HepG2 (cell line): ENCODE measurements at regions not wholly inside any gene's neighbourhood (a gene's known extent, or its start where the extent isn't known, plus 50 kb on each side); places are given as distances from the start of the nearest gene placed in this dataset.

ENCODE experiments used
- CTCF ChIP-seq: sonication (generic); formaldehyde crosslinking; IDR thresholded peaks from 2 replicates; pipeline ENCODE4 v1.5.0; 2020; ENCODE audit warnings: mild to moderate bottlenecking, missing genetic modification reagents, moderate library complexity
- EED ChIP-seq: sonication (generic); formaldehyde crosslinking; IDR thresholded peaks from 2 replicates; pipeline ENCODE4 v1.5.0; 2020; ENCODE audit warnings: mild to moderate bottlenecking, missing genetic modification reagents
- ELF1 ChIP-seq: sonication (generic); formaldehyde crosslinking; IDR thresholded peaks from 2 replicates; pipeline ENCODE4 v1.4.0; 2020; ENCODE audit warnings: missing genetic modification reagents
- FOXJ3 ChIP-seq: sonication (generic); formaldehyde crosslinking; IDR thresholded peaks from 2 replicates; pipeline ENCODE4 v1.4.0; 2020; ENCODE audit warnings: missing genetic modification reagents, mild to moderate bottlenecking, borderline replicate concordance
- KDM5A ChIP-seq: fragments of 200-600 bp; sonication (generic); IDR thresholded peaks from 2 replicates; pipeline ENCODE4 v1.7.0; 2018; ENCODE audit warnings: antibody characterized with exemption, mild to moderate bottlenecking, low read length, borderline replicate concordance
- POLR2A ChIP-seq, 2 experiments: IDR thresholded peaks; 2 replicates each; pipeline ENCODE4 v1.6.1; 2011; ENCODE audit warnings: low read depth in 2 of 2, low read length in 2 of 2, mild to moderate bottlenecking in 1 of 2, moderate library complexity in 1 of 2; ENCODE audit not compliant: insufficient read depth in 1 of 2
- SKI ChIP-seq: fragments of 450-650 bp; IDR thresholded peaks from one replicate; pipeline ENCODE4 v1.6.1; 2018; ENCODE audit warnings: mild to moderate bottlenecking; ENCODE audit not compliant: partially characterized antibody
- STAG1 ChIP-seq: sonication (generic); formaldehyde crosslinking; IDR thresholded peaks from 2 replicates; pipeline ENCODE4 v1.4.0; 2020; ENCODE audit warnings: missing genetic modification reagents
- ZNF230 ChIP-seq: sonication (generic); formaldehyde crosslinking; IDR thresholded peaks from 2 replicates; pipeline ENCODE4 v1.4.0; 2020; ENCODE audit warnings: mild to moderate bottlenecking, missing genetic modification reagents
- ZNF234 ChIP-seq: sonication (generic); formaldehyde crosslinking; conservative IDR thresholded peaks from 2 replicates; pipeline ENCODE4 v1.5.1; 2020; ENCODE audit warnings: mild to moderate bottlenecking, missing genetic modification reagents
- ZNF24 ChIP-seq: fragments of 450-650 bp; IDR thresholded peaks from 2 replicates; pipeline ENCODE4 v1.6.1; 2017; ENCODE audit warnings: antibody characterized with exemption, mild to moderate bottlenecking
- ZNF263 ChIP-seq: sonication (generic); formaldehyde crosslinking; IDR thresholded peaks from 2 replicates; pipeline ENCODE4 v1.4.0; 2020; ENCODE audit warnings: missing genetic modification reagents
- TF ChIP-seq, protein P1 (sequence below): sonication (generic); formaldehyde crosslinking; IDR thresholded peaks from 2 replicates; pipeline ENCODE4 v1.8.0; 2022; ENCODE audit warnings: low read depth, missing genetic modification reagents

DNA sequence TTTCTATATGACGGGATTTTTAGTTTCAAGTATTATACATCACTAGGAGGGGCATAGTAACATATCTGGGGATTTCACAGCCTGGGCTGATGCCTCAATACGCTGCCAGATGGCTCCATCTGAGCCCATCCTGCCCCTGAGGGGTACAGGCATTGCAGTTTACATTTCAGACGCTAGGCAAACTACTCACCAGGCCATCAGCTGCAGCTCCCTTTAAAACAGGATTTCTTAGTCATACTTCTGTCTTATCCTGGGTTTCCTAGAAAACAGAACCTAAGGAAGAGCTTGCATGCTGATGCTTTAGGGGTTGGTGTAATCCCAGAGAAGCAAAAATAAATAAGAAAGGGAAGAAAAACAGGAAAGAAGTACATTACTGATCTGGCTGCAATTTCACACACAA lies 372.8 kb upstream of the PIK3R1 start:
- TF ChIP-seq POLR2A (IDR thresholded peaks at IDR 0.05; ENCODE audit: insufficient read depth in 1 of 2, low read depth in 2 of 2, low read length in 2 of 2) (no peak), ZNF230 (CRISPR knock-in tag) (no peak), CTCF (CRISPR knock-in tag) (no peak), SKI (no peak), ZNF24 (no peak), EED (CRISPR knock-in tag) (no peak), ZNF234 (CRISPR knock-in tag) (no peak), ELF1 (CRISPR knock-in tag) (no peak), FOXJ3 (CRISPR knock-in tag) (no peak), KDM5A (no peak), STAG1 (CRISPR knock-in tag) (no peak), ZNF263 (no peak)
- TF ChIP-seq, protein P1, sequence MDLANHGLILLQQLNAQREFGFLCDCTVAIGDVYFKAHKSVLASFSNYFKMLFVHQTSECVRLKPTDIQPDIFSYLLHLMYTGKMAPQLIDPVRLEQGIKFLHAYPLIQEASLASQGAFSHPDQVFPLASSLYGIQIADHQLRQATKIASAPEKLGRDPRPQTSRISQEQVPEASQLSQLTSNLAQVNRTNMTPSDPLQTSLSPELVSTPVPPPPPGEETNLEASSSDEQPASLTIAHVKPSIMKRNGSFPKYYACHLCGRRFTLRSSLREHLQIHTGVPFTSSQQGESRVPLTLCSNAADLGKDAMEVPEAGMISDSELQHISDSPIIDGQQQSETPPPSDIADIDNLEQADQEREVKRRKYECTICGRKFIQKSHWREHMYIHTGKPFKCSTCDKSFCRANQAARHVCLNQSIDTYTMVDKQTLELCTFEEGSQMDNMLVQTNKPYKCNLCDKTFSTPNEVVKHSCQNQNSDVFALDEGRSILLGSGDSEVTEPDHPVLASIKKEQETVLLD, result no peak
